Ascending aorta (tissue), 2 donors: ENCODE measurements at regions not wholly inside any gene's neighbourhood (a gene's known extent, or its start where the extent isn't known, plus 50 kb on each side); places are given as distances from the start of the nearest gene placed in this dataset.

Experiments
- DNase-seq, 2 donors: peaks; one replicate each; pipeline ENCODE4 v3.0.0-alpha.2; 2019; ENCODE audit warnings: low spot score in 2 of 2
- H3K27ac ChIP-seq, 2 donors: fragments of 200-600 bp; sonication (generic); one replicate each; pipeline ENCODE4 v1.5.1; 2016 to 2017; ENCODE audit warnings: mild to moderate bottlenecking in 1 of 2
- H3K27me3 ChIP-seq: fragments of 200-600 bp; sonication (generic); one replicate; pipeline ENCODE4 v1.5.1; 2017
- H3K36me3 ChIP-seq, 2 donors: fragments of 200-600 bp; sonication (generic); one replicate each; pipeline ENCODE4 v1.5.1; 2016
- H3K4me1 ChIP-seq, 2 donors: fragments of 200-600 bp; sonication (generic); one replicate each; pipeline ENCODE4 v1.5.1; 2016 to 2017; ENCODE audit warnings: mild to moderate bottlenecking in 1 of 2
- H3K4me3 ChIP-seq, 2 donors: fragments of 200-600 bp; sonication (generic); one replicate each; pipeline ENCODE4 v1.5.1; 2016 to 2017; ENCODE audit warnings: mild to moderate bottlenecking in 1 of 2
- H3K9me3 ChIP-seq, 2 donors: fragments of 200-600 bp; sonication (generic); one replicate each; pipeline ENCODE4 v1.5.1; 2016
- intact Hi-C: fragments of 100-400 bp; cut with DNase I; formaldehyde crosslinking; loops from one replicate; pipeline ENCODE4 v1.15.1; 2023
- TF ChIP-seq, protein P1 (sequence below), 3 experiments: fragments of 200-600 bp in 2 of 3; fragments of 450-650 bp in 1 of 3; sonication (generic) in 2 of 3; IDR thresholded peaks; one replicate each; pipeline ENCODE4 v1.5.1; 2016 to 2019; ENCODE audit warnings: antibody characterized with exemption in 3 of 3, mild to moderate bottlenecking in 1 of 3, moderate library complexity in 1 of 3

DNA sequence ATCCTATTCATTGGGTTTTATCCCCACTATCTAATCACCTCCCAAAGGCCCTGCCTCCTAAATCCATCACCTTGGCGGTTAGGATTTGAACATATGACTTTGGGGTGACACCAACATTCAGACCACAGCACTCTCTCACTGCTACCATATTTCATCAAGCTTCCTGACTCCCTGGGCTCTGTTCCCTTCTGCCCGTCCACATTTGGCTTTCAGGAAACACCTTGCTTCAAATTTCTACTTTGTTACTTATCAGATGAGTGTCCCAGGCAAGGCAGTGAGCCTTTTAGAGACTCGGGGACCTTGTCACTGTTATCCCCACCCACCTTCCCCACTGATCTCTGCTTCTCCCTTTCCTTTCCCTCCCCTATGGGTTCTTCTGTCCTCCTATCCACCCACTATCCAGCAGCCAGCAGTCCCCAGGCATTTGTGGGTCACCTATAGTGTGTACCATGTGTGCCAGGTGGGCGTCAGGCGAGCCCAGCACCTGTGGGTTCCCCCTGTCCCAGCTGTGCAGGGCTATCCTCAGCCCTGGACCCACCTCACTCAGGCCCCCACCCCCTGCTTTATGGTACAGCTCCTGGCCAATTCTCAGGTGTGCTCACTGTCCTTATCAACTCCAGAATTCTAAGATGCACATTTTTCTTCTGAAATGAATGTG lies 230.9 kb downstream of the LOXHD1 start:
- Histone ChIP-seq H3K9me3 (no peaks in the 10 kb centered on the region), H3K27ac (no peak overlapping the region), H3K4me3 (no peak overlapping the region), H3K36me3 (no peaks in the 10 kb centered on the region), H3K27me3 (no peaks in the 10 kb centered on the region), H3K4me1 (no peaks in the 10 kb centered on the region)
- intact Hi-C loops: no loop called here
- DNase-seq: no peak
- TF ChIP-seq, protein P1, sequence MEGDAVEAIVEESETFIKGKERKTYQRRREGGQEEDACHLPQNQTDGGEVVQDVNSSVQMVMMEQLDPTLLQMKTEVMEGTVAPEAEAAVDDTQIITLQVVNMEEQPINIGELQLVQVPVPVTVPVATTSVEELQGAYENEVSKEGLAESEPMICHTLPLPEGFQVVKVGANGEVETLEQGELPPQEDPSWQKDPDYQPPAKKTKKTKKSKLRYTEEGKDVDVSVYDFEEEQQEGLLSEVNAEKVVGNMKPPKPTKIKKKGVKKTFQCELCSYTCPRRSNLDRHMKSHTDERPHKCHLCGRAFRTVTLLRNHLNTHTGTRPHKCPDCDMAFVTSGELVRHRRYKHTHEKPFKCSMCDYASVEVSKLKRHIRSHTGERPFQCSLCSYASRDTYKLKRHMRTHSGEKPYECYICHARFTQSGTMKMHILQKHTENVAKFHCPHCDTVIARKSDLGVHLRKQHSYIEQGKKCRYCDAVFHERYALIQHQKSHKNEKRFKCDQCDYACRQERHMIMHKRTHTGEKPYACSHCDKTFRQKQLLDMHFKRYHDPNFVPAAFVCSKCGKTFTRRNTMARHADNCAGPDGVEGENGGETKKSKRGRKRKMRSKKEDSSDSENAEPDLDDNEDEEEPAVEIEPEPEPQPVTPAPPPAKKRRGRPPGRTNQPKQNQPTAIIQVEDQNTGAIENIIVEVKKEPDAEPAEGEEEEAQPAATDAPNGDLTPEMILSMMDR (IDR thresholded peaks at IDR 0.05): no peak

DNA sequence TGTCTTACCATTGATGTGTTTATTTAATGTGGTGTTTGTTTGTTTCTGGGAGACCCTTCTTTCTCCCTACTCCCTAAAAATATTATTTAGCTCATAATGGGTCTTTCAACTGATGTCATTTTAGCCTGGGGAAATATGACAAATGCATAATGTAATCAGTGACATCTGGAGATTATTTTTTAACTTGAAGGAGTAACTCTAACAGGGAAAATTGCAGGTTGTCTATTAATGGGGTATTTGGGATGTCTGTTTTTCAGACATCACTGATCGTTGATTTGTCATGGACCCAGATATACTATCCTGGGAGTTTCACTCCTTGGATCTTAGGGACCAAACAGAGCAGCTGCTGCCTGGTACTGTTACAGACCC lies 230.4 kb downstream of the LOXHD1 start:
- no peak for DNase-seq
- TF ChIP-seq, protein P1 (IDR thresholded peaks at IDR 0.05): no peak
- Histone ChIP-seq H3K36me3 (no peaks in the 10 kb centered on the region), H3K27me3 (no peaks in the 10 kb centered on the region), H3K4me1 (no peaks in the 10 kb centered on the region), H3K4me3 (no peak overlapping the region), H3K9me3 (no peaks in the 10 kb centered on the region), H3K27ac (no peak overlapping the region)
- intact Hi-C loops: no loop called here
